HFFc6 (cell line): ENCODE measurements at regions not wholly inside any gene's neighbourhood (a gene's known extent, or its start where the extent isn't known, plus 50 kb on each side); places are given as distances from the start of the nearest gene placed in this dataset.

ENCODE experiments used
- DNase-seq: peaks from one replicate; pipeline ENCODE4 v3.0.0-alpha.2; 2018
- H3K27ac Mint-ChIP-seq: 2 replicates; pipeline ENCODE4 v1.8.0; 2020; ENCODE audit warnings: mild to moderate bottlenecking, mixed read lengths
- H3K27me3 Mint-ChIP-seq: 2 replicates; pipeline ENCODE4 v1.8.0; 2021; ENCODE audit warnings: mild to moderate bottlenecking, moderate library complexity, mixed read lengths; ENCODE audit not compliant: insufficient read depth
- H3K36me3 Mint-ChIP-seq: 2 replicates; pipeline ENCODE4 v1.8.0; 2021; ENCODE audit warnings: low read depth, mixed read lengths
- H3K4me1 Mint-ChIP-seq: 2 replicates; pipeline ENCODE4 v1.8.0; 2020; ENCODE audit warnings: low read depth, mixed read lengths
- H3K4me3 Mint-ChIP-seq: 2 replicates; pipeline ENCODE4 v1.8.0; 2020; ENCODE audit warnings: mild to moderate bottlenecking, moderate library complexity, mixed read lengths
- H3K9me3 Mint-ChIP-seq: 2 replicates; pipeline ENCODE4 v1.8.0; 2020; ENCODE audit warnings: mild to moderate bottlenecking, mixed read lengths
- CTCF ChIP-seq: fragments of 200-600 bp; sonication (generic); IDR thresholded peaks from 2 replicates; pipeline ENCODE4 v1.5.0; 2021; ENCODE audit warnings: antibody characterized with exemption, mild to moderate bottlenecking

- Mint-ChIP-seq H3K4me1 (peaks cover 9% of the 10 kb centered on the region), H3K4me3 (no peak overlapping the region), H3K36me3 (no peaks in the 10 kb centered on the region), H3K27me3 (peaks cover 8% of the 10 kb centered on the region; the same call in 1 of the 2 replicates), H3K9me3 (no peaks in the 10 kb centered on the region), H3K27ac (no peak overlapping the region)
- TF ChIP-seq CTCF: no peak
- DNase-seq: no peak
Measured at GRCh38 chr2:204115137-204116056, 178.8 kb downstream of the ICOS start.

GRCh38 chr2:204116159-204116792 is 179.7 kb downstream of the ICOS start:
- Mint-ChIP-seq H3K36me3 (no peaks in the 10 kb centered on the region), H3K27ac (no peak overlapping the region), H3K9me3 (no peaks in the 10 kb centered on the region), H3K27me3 (peaks cover under 1% of the 10 kb centered on the region; the same call in 1 of the 2 replicates), H3K4me1 (peaks cover under 1% of the 10 kb centered on the region; the same call in 1 of the 2 replicates), H3K4me3 (no peak overlapping the region)
- no peak for DNase-seq
- TF ChIP-seq CTCF: no peak

- Mint-ChIP-seq H3K27me3 (peaks cover 13% of the 10 kb centered on the region), H3K27ac (no peak overlapping the region), H3K4me1 (no peaks in the 10 kb centered on the region), H3K36me3 (no peaks in the 10 kb centered on the region), H3K9me3 (no peaks in the 10 kb centered on the region), H3K4me3 (no peak overlapping the region)
- DNase-seq: no peak
- no peak for TF ChIP-seq CTCF
Measured at GRCh38 chr2:204122425-204122824, 185.9 kb downstream of the ICOS start.

GRCh38 chr2:204124140-204124750 is 187.7 kb downstream of the ICOS start:
- DNase-seq: no peak
- Mint-ChIP-seq H3K4me1 (no peaks in the 10 kb centered on the region), H3K9me3 (no peaks in the 10 kb centered on the region), H3K27ac (no peak overlapping the region), H3K27me3 (peaks cover 13% of the 10 kb centered on the region), H3K36me3 (no peaks in the 10 kb centered on the region), H3K4me3 (no peak overlapping the region)
- TF ChIP-seq CTCF: no peak

- Mint-ChIP-seq H3K36me3 (no peaks in the 10 kb centered on the region), H3K9me3 (no peaks in the 10 kb centered on the region), H3K4me1 (no peaks in the 10 kb centered on the region), H3K27ac (no peak overlapping the region), H3K27me3 (peaks cover 14% of the 10 kb centered on the region), H3K4me3 (no peak overlapping the region)
- TF ChIP-seq CTCF: no peak
- no peak for DNase-seq
Measured at GRCh38 chr2:204126705-204127104, 190.1 kb downstream of the ICOS start.
